CD14-positive monocyte (primary cell): ENCODE measurements at regions not wholly inside any gene's neighbourhood (a gene's known extent, or its start where the extent isn't known, plus 50 kb on each side); places are given as distances from the start of the nearest gene placed in this dataset.

Experiments
- DNase-seq, 3 donors: peaks; one replicate each; pipeline ENCODE4 v3.0.0-alpha.2; 2011 to 2022
- H2AFZ ChIP-seq: 2 replicates; pipeline ENCODE4 v1.6.0; 2012; ENCODE audit warnings: mild to moderate bottlenecking, low read depth, low read length, inconsistent platforms; ENCODE audit not compliant: insufficient read depth, poor library complexity, severe bottlenecking
- H3K27ac ChIP-seq, 2 donors: 1 replicate in 1 of 2; 2 replicates in 1 of 2; pipeline ENCODE4 v1.5.1; 2012 to 2013; ENCODE audit warnings: low read length in 2 of 2, control low read depth in 1 of 2, inconsistent platforms in 1 of 2, low read depth in 1 of 2, mild to moderate bottlenecking in 1 of 2
- H3K27me3 ChIP-seq, 2 donors: one replicate each; pipeline versions ENCODE4 v1.6.0 to v1.6.1; 2011 to 2013; ENCODE audit warnings: low read length in 2 of 2; ENCODE audit not compliant: control insufficient read depth in 2 of 2, insufficient read depth in 2 of 2
- H3K36me3 ChIP-seq, 2 donors: replicated peaks in 1 of 2; 1 replicate in 1 of 2; 2 replicates in 1 of 2; pipeline versions ENCODE4 v1.5.1 to v1.6.1; 2012 to 2013; ENCODE audit warnings: low read length in 2 of 2, control low read depth in 1 of 2, inconsistent platforms in 1 of 2, mild to moderate bottlenecking in 1 of 2; ENCODE audit not compliant: insufficient read depth in 2 of 2, control insufficient read depth in 1 of 2
- H3K4me1 ChIP-seq, 2 donors: 1 replicate in 1 of 2; 2 replicates in 1 of 2; pipeline versions ENCODE4 v1.5.1 to v1.6.1; 2012 to 2013; ENCODE audit warnings: low read length in 2 of 2, control low read depth in 1 of 2, inconsistent platforms in 1 of 2, mild to moderate bottlenecking in 1 of 2, moderate library complexity in 1 of 2; ENCODE audit not compliant: insufficient read depth in 2 of 2, control insufficient read depth in 1 of 2
- H3K4me2 ChIP-seq: replicated peaks from 2 replicates; pipeline ENCODE3; 2012; ENCODE audit warnings: low read length, moderate library complexity, mild to moderate bottlenecking; ENCODE audit not compliant: poor library complexity, severe bottlenecking; ENCODE audit errors: extremely low read depth
- H3K4me3 ChIP-seq, 3 experiments: fragments of 200-600 bp in 1 of 3; sonication (generic) in 1 of 3; replicated peaks in 1 of 3; 1 replicate in 2 of 3; 2 replicates in 1 of 3; pipeline ENCODE4 v1.5.1; 2011 to 2013; ENCODE audit warnings: low read length in 3 of 3, mild to moderate bottlenecking in 3 of 3, control low read depth in 2 of 3, low read depth in 2 of 3, inconsistent platforms in 1 of 3, moderate library complexity in 1 of 3
- H3K79me2 ChIP-seq: 2 replicates; pipeline ENCODE4 v1.6.0; 2012; ENCODE audit warnings: mild to moderate bottlenecking, control low read depth, inconsistent platforms, low read length, moderate library complexity; ENCODE audit not compliant: insufficient read depth
- H3K9ac ChIP-seq: 2 replicates; pipeline ENCODE4 v1.6.0; 2017; ENCODE audit warnings: low read length, mild to moderate bottlenecking; ENCODE audit not compliant: insufficient read depth, poor library complexity, severe bottlenecking
- H3K9me3 ChIP-seq, 2 donors: replicated peaks in 1 of 2; 1 replicate in 1 of 2; 2 replicates in 1 of 2; pipeline versions ENCODE4 v1.5.1 to v1.6.1; 2012 to 2013; ENCODE audit warnings: low read length in 2 of 2, control low read depth in 1 of 2; ENCODE audit not compliant: control insufficient read depth in 1 of 2, insufficient read depth in 1 of 2
- H4K20me1 ChIP-seq: 2 replicates; pipeline ENCODE4 v1.6.0; 2012; ENCODE audit warnings: mild to moderate bottlenecking, low read length, control low read depth, moderate library complexity; ENCODE audit not compliant: insufficient read depth
- H3K27ac Mint-ChIP-seq, 7 donors: one replicate each; pipeline ENCODE4 v1.8.0; 2020; ENCODE audit warnings: mild to moderate bottlenecking in 7 of 7, mixed read lengths in 7 of 7, moderate library complexity in 6 of 7, inconsistent platforms in 2 of 7
- H3K27me3 Mint-ChIP-seq, 3 donors: one replicate each; pipeline ENCODE4 v1.8.0; 2021 to 2022; ENCODE audit warnings: low read depth in 3 of 3, mild to moderate bottlenecking in 3 of 3, mixed read lengths in 3 of 3, moderate library complexity in 3 of 3, inconsistent platforms in 1 of 3
- H3K36me3 Mint-ChIP-seq, 2 donors: one replicate each; pipeline ENCODE4 v1.8.0; 2020; ENCODE audit warnings: mixed read lengths in 2 of 2, inconsistent platforms in 1 of 2, mild to moderate bottlenecking in 1 of 2
- H3K4me1 Mint-ChIP-seq: one replicate; pipeline ENCODE4 v1.8.0; 2020; ENCODE audit warnings: mild to moderate bottlenecking, mixed read lengths
- H3K4me3 Mint-ChIP-seq, 2 donors: one replicate each; pipeline ENCODE4 v1.8.0; 2020; ENCODE audit warnings: mild to moderate bottlenecking in 2 of 2, mixed read lengths in 2 of 2, moderate library complexity in 1 of 2
- H3K9me3 Mint-ChIP-seq, 7 donors: one replicate each; pipeline ENCODE4 v1.8.0; 2020 to 2022; ENCODE audit warnings: mixed read lengths in 7 of 7, mild to moderate bottlenecking in 6 of 7, moderate library complexity in 6 of 7, inconsistent platforms in 2 of 7
- WGBS: methylation state at CpG from one replicate; pipeline ENCODE4 v1.1.5; 2013; ENCODE audit warnings: missing lambda C conversion rate; ENCODE audit not compliant: insufficient coverage; 5-methylcytosine and 5-hydroxymethylcytosine counted together
- intact Hi-C, 2 donors: fragments of 100-400 bp; cut with micrococcal nuclease; formaldehyde crosslinking; loops; one replicate each; pipeline versions ENCODE4 v1.15.0 to v1.15.1; 2023
- TF ChIP-seq, protein P1 (sequence below): fragments of 200-600 bp; IDR thresholded peaks from one replicate; pipeline ENCODE4 v1.8.0; 2022; ENCODE audit warnings: antibody characterized with exemption, mild to moderate bottlenecking

DNA sequence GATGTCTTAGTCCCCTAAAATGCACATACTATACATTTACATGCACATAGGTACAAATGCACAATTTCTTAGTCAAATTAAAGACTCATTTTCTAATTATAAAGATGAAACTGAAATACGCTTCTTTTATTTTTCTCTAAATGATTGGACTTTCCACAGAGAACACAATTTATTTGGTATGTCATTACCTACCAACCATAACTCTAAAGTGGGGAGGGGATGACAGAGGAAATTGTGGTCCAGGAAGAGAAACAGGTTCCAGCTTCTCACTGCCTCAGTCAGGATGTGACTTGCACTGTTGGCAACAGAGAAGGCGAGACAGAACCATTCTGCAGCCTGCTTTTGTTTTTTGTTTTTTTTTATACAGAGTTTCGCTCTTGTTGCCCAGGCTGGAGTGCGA, 1189.2 kb downstream of the PLA2G4A start:
- TF ChIP-seq, protein P1, sequence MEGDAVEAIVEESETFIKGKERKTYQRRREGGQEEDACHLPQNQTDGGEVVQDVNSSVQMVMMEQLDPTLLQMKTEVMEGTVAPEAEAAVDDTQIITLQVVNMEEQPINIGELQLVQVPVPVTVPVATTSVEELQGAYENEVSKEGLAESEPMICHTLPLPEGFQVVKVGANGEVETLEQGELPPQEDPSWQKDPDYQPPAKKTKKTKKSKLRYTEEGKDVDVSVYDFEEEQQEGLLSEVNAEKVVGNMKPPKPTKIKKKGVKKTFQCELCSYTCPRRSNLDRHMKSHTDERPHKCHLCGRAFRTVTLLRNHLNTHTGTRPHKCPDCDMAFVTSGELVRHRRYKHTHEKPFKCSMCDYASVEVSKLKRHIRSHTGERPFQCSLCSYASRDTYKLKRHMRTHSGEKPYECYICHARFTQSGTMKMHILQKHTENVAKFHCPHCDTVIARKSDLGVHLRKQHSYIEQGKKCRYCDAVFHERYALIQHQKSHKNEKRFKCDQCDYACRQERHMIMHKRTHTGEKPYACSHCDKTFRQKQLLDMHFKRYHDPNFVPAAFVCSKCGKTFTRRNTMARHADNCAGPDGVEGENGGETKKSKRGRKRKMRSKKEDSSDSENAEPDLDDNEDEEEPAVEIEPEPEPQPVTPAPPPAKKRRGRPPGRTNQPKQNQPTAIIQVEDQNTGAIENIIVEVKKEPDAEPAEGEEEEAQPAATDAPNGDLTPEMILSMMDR, result no peak

DNA sequence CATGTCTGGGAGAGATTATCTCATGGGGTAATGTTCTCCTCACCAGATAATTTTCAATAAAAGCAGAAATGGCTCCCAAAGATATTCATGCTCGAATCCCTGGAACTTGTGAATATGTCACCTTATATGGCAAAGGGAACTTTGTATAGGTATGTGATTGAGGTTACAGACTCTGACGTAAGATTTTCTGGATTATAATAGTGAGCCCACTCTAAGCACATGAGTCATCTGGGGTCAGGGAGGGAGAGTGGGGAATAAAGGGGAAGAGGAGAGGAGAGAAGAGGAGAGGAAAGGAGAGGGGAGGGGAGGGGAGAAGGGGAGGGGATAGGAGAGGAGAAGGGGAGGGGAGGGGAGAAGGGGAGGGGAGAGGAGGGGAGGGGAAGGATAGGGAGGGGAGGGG, 1193.9 kb downstream of the PLA2G4A start:
- Mint-ChIP-seq H3K4me1 (no peaks in the 10 kb centered on the region), H3K27ac (no peak overlapping the region), H3K4me3 (no peak overlapping the region), H3K36me3 (no peaks in the 10 kb centered on the region), H3K27me3 (peaks cover 0 to 1% (median 0%) of the 10 kb centered on the region in 3 donors), H3K9me3 (peaks cover 0 to 9% (median 2%) of the 10 kb centered on the region in 7 donors)
- no peaks in the 10 kb centered on the region for H3K4me1 ChIP-seq
- intact Hi-C loops, result no loop called here
- H3K9me3 ChIP-seq, result no peaks in the 10 kb centered on the region
- H3K79me2 ChIP-seq, result no peaks in the 10 kb centered on the region
- no peak for DNase-seq
- H3K4me2 ChIP-seq, result no peak overlapping the region
- H3K36me3 ChIP-seq, result no peaks in the 10 kb centered on the region
- H3K4me3 ChIP-seq, result no peak overlapping the region
- no peaks in the 10 kb centered on the region for H3K27me3 ChIP-seq
- TF ChIP-seq, protein P1, result no peak
- H3K9ac ChIP-seq, result no peak overlapping the region
- H2AFZ ChIP-seq, result no peak overlapping the region
- no peaks in the 10 kb centered on the region for H4K20me1 ChIP-seq
- WGBS, result 80% methylated on average over 1 of the region's 2 CpGs
- H3K27ac ChIP-seq, result no peak overlapping the region

More for the DNA sequence above, 1189.2 kb downstream of the PLA2G4A start:
- peaks cover 0 to 4% of the 10 kb centered on the region in 2 donors for H3K9me3 ChIP-seq
- H3K27ac Mint-ChIP-seq, result no peak overlapping the region
- WGBS, result 20% methylated on average over 1 of the region's 4 CpGs
- H3K9me3 Mint-ChIP-seq, result peaks cover 0 to 8% (median 6%) of the 10 kb centered on the region in 7 donors
- H2AFZ ChIP-seq, result no peak overlapping the region
- no peaks in the 10 kb centered on the region for H3K79me2 ChIP-seq
- no peak overlapping the region for H3K4me3 ChIP-seq
- no peak overlapping the region for H3K9ac ChIP-seq
- intact Hi-C loops, result no loop called here
- H3K4me3 Mint-ChIP-seq, result peak overlapping the region in 1 of 2 donors; percentile 12
- no peaks in the 10 kb centered on the region for H3K27me3 ChIP-seq
- H3K27ac ChIP-seq, result no peak overlapping the region
- DNase-seq, result no peak
- H3K4me2 ChIP-seq, result no peak overlapping the region
- peaks cover 0 to 1% (median 0%) of the 10 kb centered on the region in 3 donors for H3K27me3 Mint-ChIP-seq
- no peaks in the 10 kb centered on the region for H3K36me3 ChIP-seq
- H3K4me1 ChIP-seq, result no peaks in the 10 kb centered on the region
- H4K20me1 ChIP-seq, result no peaks in the 10 kb centered on the region
- H3K36me3 Mint-ChIP-seq, result no peaks in the 10 kb centered on the region
- no peaks in the 10 kb centered on the region for H3K4me1 Mint-ChIP-seq
